ENCODE measurements at regions not wholly inside any gene's neighbourhood (a gene's known extent, or its start where the extent isn't known, plus 50 kb on each side); places are given as distances from the start of the nearest gene placed in this dataset.
"Not testable (repeated sequence)": the region's sequence is repeated elsewhere in the genome, so short reads cannot be mapped to it uniquely, and the experiment has no call there.

DNA sequence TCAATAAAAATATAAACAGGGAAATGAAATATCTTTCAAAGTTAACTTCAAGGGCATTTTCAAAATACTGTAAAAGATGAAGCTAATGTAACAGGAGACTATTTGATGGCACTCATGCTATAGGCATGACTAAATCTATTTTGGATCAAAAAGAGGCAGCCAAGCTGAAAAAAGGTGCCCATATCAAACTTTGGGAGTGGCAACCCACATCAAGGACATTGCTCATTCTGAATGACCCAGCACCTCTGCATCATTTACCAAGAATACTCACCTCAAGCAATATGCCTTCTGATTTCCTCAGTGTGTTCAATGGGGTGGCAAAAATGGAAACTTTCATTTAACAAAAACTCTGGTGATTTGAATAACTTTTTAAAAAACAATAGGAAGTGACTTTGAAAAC lies 853.3 kb downstream of the TLE1 start:
- no peak for DNase-seq (ENCODE audit: low read depth)

- DNase-seq (ENCODE audit: low read depth): no peak
These were observed 857.6 kb downstream of the TLE1 start for GRCh38 chr9:80831751-80832150.

DNA sequence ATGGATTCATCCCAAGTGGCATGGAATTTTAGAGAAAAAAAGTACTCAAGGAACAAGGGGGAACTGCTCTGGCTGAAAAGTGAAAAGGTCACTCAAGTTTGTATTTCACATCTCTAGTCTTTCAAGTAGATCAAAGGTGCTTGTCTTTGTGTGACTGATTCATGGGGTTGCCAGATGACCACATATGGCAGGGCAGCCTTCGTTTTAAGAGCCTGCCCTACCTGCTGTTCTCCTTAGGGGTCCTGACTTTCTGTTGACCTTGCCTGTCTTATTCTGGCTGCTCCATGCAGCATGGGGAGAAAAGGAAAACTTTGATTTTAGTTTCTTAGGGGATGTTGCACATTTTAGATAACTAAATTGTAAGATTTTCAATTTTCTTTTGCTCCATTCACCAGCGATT lies 877.7 kb downstream of the TLE1 start:
- no peak for DNase-seq (ENCODE audit: low read depth)

- peak; percentile 32 for DNase-seq (ENCODE audit: low read depth)
These were observed 878.3 kb downstream of the TLE1 start for GRCh38 chr9:80811003-80811402.

DNA sequence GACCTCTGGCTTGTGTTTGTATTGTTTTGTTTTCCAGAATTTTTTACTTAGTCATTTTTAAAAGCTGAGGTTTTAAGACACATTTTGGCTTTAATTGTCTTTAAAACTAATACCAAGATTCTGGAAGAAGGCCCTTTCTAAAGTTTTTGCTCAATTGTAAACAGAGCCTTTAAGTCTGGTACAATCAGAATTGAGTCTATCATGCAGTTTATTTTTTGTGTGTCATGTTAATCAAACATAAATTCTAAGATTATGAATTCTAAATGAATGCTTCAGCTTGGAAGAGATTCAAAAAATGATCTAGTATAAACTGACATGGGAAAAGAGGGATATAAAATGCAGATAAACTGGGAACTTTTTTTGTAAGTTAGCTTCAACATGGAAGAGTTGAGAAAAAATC lies 882.7 kb downstream of the TLE1 start:
- DNase-seq (ENCODE audit: low read depth): no peak

DNA sequence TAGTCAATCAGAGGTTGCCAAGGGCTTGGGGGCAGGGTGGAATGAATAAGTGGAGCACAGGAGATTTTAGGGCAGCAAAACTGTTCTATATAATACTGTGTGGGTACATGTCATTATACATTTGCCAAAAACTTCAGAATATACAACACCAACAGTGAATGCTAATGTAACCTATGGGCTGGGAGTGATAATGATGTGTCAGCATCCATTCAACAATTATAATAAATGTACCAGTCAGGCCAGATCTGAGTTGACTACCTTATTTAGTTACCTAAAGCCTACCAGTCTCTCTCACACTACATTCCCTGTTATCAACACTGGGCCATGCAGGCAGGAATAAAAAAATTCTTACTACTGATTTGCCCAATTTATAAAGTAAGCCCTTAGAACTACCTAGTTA lies 884.5 kb downstream of the TLE1 start:
- DNase-seq (ENCODE audit: low read depth): no peak

DNA sequence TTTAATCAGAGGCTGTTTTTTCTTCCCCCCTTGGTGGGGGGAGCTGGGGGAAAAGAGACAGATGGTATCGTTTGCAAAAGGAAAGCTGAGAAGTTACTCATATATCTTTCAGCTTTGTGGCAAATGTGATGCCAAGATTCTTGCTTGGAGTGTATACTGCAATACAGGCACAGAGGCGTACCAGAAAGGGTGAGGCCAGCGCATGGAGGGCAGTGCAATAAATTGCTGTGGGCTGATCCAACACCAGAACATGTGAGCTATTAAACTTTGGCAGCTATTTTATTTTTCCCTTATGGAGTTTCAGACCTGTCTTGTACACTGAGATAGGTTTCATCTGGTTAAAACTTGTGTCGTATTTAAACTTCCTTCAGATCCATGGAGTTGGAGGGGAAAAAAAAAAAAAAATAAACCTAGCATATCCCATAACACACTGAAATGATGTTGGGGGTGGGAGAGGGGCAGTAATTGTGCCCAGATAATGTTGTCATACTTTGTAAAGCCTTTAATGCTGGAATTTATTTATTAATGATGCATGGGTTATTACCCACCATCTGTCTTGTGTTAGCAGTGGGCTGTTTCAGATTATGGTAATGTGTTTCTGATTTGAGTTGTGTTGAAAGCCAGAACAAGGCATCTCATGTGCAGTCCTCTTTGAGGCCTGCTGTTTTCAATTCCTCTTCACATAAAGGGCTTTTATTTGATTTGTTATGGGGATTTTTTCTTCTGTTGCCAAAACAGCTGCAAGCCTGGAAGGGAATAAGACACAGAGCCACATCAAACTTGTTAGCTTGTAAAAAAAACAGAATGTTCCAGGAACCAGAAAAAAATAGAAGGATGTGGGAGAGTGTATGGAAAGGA lies 891.3 kb downstream of the TLE1 start:
- peak; percentile 21 for DNase-seq (ENCODE audit: low read depth)

DNA sequence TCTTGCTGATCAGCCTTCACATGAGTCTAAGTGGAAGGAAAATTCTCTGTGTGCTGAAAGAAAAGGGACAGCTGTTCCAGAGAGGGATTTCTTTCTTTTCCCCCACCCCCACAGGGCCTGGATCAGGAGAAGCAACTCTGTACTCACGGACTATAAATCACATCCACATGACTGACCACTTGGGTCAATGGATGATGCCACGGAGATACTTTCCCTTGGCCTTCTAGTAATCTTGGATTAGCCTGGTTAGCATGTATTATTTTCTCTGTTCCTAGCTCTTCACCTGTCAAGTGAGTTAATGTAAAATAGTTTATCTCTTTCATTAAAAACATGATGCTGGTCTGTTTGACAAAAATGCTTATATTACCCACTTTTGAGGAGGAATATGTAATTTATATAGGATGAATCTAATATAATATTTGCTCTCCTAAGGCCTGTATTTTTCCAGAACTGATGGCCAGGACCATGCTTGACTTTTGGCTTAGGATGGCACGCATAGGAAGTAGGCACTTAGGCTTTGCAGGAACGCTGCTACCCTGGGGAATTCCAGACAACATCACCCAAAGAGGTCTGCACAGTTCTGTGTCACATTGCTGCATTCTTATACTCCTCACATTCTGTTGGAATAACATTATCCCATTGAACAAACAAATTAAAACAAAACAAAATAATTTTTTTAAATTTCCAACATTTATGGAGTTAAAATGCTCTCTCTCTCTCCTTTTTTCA lies 892.1 kb downstream of the TLE1 start:
- DNase-seq (ENCODE audit: low read depth): no peak

DNA sequence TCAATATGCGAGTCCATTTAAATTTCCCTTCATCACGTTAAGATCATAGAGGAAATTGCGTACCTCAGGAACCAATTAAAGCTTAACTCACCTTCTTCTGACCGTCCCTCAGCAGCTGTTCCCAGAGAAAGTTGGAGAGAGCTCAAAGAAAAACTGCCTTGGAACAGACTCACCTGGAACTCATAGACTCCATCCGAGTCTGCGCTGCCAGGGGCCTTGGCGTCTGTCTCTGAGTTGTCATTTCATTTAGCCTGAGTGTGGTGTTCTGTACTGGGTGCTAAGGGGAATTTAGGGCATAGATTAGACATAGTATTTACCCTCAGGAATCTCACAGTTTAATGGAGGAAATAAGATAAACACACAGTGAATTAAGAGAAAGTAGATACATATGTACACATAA lies 892.7 kb downstream of the TLE1 start:
- no peak for DNase-seq (ENCODE audit: low read depth)

GRCh38 chr9:80794197-80794596 lies 895.1 kb downstream of the TLE1 start:
- no peak for DNase-seq (ENCODE audit: low read depth)

DNA sequence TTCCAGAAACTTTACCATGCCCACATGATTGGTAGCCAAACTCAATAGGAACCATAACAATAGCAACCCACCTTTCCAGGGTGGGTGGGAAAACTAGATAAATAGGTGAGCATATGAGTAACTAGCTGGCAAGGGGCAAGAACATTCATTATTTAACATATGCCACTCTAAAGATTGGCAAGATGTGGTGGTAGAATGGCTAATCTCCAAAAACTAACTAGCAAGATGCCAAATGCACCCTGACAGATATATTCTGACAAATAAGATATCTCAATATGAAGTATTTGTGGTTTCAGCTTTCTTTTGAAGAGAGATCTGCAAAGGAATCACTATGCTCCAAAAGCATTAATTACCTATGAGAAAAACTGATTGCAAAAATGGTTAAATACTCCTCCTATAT lies 895.6 kb downstream of the TLE1 start:
- no peak for DNase-seq (ENCODE audit: low read depth)

DNA sequence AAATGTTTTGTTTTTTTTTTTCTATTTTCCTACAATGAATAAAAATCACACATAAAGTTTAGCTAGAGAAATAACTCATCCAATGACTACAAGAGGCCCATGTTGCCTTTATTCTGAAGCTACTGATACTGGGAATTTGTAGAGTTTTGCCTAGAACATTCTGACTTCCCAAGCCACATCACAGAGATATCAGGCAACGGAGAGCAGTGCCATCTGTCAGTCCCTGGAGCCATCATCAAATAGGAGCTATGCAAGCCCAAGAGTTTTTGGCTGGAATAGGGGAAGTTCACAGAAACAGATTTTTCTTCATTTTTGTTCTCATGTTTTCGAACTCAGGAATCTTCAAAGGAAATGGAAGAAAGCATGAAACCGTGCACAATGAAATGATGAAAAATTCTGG lies 896.6 kb downstream of the TLE1 start:
- no peak for DNase-seq (ENCODE audit: low read depth)

DNA sequence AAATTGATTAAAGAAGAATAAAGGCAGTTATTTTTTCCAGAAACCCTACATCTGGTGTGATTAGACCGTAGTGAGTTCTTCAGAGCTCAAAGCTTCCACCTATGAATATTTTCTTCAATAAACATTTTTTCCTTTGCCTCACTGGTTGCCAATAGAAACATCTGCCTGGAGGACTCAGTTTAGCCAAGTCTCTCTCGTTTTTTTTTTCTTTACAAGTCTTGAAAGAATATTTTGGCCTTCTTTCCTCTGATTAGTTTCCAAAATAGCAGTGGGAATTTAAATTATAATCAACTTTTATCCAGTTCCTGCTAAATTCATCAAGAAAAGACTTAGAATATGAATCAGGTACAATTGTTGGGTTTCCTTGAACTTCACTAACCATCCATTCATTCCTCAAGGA lies 897.5 kb downstream of the TLE1 start:
- DNase-seq (ENCODE audit: low read depth): no peak

- DNase-seq (ENCODE audit: low read depth): no peak
These were observed 898.6 kb downstream of the TLE1 start for GRCh38 chr9:80790764-80791163.

GRCh38 chr9:80789831-80790230 lies 899.5 kb downstream of the TLE1 start:
- no peak for DNase-seq (ENCODE audit: low read depth)

DNA sequence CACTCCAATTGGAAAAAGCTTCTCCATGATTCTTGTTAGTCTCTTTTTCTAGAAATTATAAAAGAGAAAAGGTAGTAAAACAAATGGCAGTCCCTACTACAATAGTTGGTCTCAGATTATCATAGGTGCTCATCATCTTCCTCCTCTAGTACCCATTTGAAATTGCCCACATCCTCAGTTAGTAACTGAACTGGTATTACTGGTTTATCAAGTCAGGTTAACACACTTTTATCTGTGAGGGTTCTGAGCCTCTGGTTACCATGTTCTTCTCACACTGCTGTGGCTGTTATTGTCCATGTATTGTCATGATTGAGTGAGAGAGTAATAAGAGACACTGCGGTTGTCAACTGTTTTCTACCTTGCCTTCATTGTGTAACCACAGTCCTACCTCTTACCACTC lies 901.7 kb downstream of the TLE1 start:
- no peak for DNase-seq (ENCODE audit: low read depth)

GRCh38 chr9:80784647-80785046 lies 904.7 kb downstream of the TLE1 start:
- no peak for DNase-seq (ENCODE audit: low read depth)

DNA sequence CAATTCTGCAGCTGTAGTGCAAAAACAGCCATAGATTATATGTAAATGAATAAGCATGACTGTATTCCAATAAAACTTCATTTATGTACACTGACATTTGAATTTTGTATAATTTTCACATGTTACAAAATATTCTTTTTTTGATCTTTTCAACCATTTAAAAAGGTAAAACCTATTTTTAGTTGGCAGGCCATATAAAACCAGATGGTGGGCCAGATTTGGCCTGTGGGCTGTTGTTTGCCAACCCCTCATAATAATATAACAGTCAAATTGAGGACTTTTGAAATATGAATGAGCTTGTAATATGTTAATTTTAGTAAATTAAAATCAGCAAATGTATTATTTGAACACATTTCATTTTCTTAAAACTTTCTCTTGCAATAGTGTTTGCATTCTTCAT lies 913.4 kb downstream of the TLE1 start:
- no peak for DNase-seq (ENCODE audit: low read depth)

- DNase-seq (ENCODE audit: low read depth): peak; percentile 79
These were observed 913.8 kb downstream of the TLE1 start for GRCh38 chr9:80775530-80775929.

DNA sequence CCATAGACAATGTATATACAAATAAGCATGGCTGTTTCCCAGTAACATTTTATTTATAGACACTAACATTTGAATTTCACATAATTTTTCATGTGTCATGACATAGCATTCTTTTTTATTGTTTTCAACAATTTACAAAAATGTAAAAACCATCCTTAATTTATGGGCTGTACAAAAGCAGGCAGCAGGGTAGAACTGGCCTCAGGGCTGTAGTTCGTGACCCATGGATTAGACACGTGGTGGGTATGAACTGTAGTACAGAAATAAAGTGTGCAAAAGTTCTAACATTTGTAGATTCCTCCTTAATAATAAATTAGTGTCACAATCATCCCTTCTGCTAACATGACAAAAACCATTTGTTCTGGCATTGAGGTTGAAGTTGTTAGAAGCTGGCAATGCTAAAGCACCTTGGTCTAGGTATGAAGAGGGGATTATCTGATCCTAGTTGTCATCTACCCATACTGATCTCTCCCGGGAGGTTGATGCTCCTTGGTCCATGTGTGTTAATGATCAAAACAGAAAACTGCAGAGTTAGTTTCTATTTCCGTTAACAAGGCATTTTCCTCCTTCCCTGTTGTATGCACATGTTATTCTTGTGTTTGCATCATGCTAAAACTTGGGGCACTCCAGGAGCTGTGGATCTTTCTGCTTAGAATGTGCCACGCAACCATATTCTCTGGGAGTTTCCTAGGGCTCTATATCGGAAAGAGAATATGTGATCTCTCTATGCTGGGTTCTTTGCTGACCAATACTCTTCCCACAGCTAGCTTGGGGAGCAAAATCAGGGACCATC lies 917.6 kb downstream of the TLE1 start:
- DNase-seq (ENCODE audit: low read depth): no peak

DNA sequence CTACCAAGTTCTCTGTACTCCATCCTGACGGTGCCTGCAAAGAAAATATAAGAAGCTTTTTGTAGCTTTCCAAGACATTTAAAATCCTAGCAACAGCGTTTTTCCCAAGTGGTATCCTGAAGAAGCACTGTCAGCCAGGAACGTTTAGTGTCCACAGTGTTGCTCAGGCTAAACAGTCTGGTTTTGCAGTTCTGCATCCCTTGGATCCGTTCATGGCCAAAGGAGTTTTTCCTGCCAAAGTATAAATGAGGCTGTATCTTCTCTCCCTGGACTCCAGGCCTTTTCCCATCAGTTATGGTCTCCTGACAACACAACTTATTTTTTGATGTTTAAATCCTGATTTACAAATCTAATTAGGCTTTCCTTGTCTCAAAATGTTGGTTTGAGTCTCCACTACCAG lies 925.8 kb downstream of the TLE1 start:
- no peak for DNase-seq (ENCODE audit: low read depth)

- peak; percentile 8 for DNase-seq (ENCODE audit: low read depth)
These were observed 933.8 kb downstream of the TLE1 start for GRCh38 chr9:80755586-80755985.

DNA sequence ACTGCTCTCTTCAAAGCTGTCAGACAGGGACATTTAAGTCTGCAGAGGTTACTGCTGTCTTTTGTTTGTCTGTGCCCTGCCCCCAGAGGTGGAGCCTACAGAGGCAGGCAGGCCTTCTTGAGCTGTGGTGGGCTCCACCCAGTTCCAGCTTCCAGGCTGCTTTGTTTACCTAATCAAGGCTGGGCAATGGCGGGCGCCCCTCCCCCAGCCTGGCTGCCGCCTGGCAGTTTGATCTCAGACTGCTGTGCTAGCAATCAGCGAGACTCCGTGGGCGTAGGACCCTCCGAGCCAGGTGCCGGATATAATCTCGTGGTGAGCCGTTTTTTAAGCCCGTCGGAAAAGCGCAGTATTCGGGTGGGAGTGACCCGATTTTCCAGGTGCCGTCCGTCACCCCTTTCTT lies 942.3 kb downstream of the TLE1 start:
- DNase-seq (ENCODE audit: low read depth): not testable (repeated sequence)
